Heart left ventricle (tissue), 16 donors: ENCODE measurements at regions not wholly inside any gene's neighbourhood (a gene's known extent, or its start where the extent isn't known, plus 50 kb on each side); places are given as distances from the start of the nearest gene placed in this dataset.

Experiments used
- ATAC-seq, 4 donors: fragments of 200-7000 bp; cut with Tn5 transposase; one replicate each; pipeline ENCODE4 v1.9.1; 2020 to 2022; ENCODE audit warnings: moderate library complexity in 4 of 4, mild to moderate bottlenecking in 3 of 4, moderate number of reproducible peaks in 1 of 4
- DNase-seq, 5 donors: peaks; one replicate each; pipeline ENCODE4 v3.0.0-alpha.2; 2020
- H3K27ac ChIP-seq, 12 donors: fragments of 200-600 bp; sonication (generic) in 4 of 12; one replicate each; pipeline versions ENCODE4 v1.5.0 to v1.8.0; 2016 to 2022; ENCODE audit warnings: mild to moderate bottlenecking in 2 of 12
- H3K27me3 ChIP-seq, 9 donors: fragments of 200-600 bp; sonication (generic) in 2 of 9; one replicate each; pipeline versions ENCODE4 v1.5.1 to v1.8.0; 2016 to 2022; ENCODE audit warnings: mild to moderate bottlenecking in 3 of 9
- H3K36me3 ChIP-seq, 9 donors: fragments of 200-600 bp; sonication (generic) in 2 of 9; one replicate each; pipeline versions ENCODE4 v1.5.0 to v1.8.0; 2018 to 2022; ENCODE audit warnings: mild to moderate bottlenecking in 2 of 9
- H3K4me1 ChIP-seq, 12 donors: fragments of 200-600 bp; sonication (generic) in 4 of 12; one replicate each; pipeline versions ENCODE4 v1.5.0 to v1.8.0; 2016 to 2022; ENCODE audit warnings: mild to moderate bottlenecking in 3 of 12
- H3K4me3 ChIP-seq, 12 donors: fragments of 200-600 bp; sonication (generic) in 4 of 12; one replicate each; pipeline versions ENCODE4 v1.5.0 to v1.8.0; 2017 to 2022; ENCODE audit warnings: mild to moderate bottlenecking in 9 of 12, moderate library complexity in 4 of 12
- H3K9me3 ChIP-seq, 12 donors: fragments of 200-600 bp; sonication (generic) in 4 of 12; one replicate each; pipeline versions ENCODE4 v1.5.0 to v1.8.0; 2016 to 2022; ENCODE audit warnings: mild to moderate bottlenecking in 1 of 12
- POLR2A ChIP-seq, 2 donors: fragments of 450-650 bp; IDR thresholded peaks; one replicate each; pipeline ENCODE4 v1.6.1; 2017; ENCODE audit warnings: antibody characterized with exemption in 2 of 2, mild to moderate bottlenecking in 2 of 2, moderate library complexity in 2 of 2
- WGBS, 4 donors: extraction: QIAGEN DNeasy Blood & Tissue Kit in 2 of 4; methylation state at CpG; one replicate each; pipeline versions ENCODE4 v1.1.5 to v1.1.7; 2013 to 2018; 5-methylcytosine and 5-hydroxymethylcytosine counted together
- intact Hi-C, 10 donors: fragments of 100-400 bp; cut with DNase I; formaldehyde crosslinking; loops; one replicate each; pipeline versions ENCODE4 v1.11.1 to v1.14.2; 2022
- TF ChIP-seq, protein P1 (sequence below), 12 donors: fragments of 200-600 bp; sonication (generic) in 4 of 12; IDR thresholded peaks; one replicate each; pipeline versions ENCODE4 v1.5.0 to v1.8.0; 2018 to 2022; ENCODE audit warnings: antibody characterized with exemption in 12 of 12, mild to moderate bottlenecking in 5 of 12
- donor health status: ischemic (EF 13 %, LVEDD 7.1; RV severe dilation, severe dysfunction).
- donor health status: healthy with polysubstance abuse.
- donor health status: DM: no; HTN: yes; CAD: no.
- donor health status: DM: no; HTN: no; CAD: no.
- donor health status: ischemic (EF 25% LVEDD 6.9; RV normal size, moderate dysfunction).
- donor health status: ischemic (EF 25% LVEDD 5.7; RV mildly dilated, moderate dysfunction).
- donor health status: healthy.
- donor health status: DM: yes; HTN: yes; CAD: no.
- donor health status: ischemic (EF 35%, LVEDD 5.7; RV mildly dilated, moderate dysfunction).
- donor health status: nonischemic (EF 11% LVEDD 7.7; RV severe dilation, severe dysfunction).
- donor health status: DM: yes; HTN: yes; CAD: no.
- donor health status: PGD.
- donor health status: ischemic (EF 29% LVEDD 5.4; RV normal size, mild dysfunction).
- donor health status: nonischemic (EF 23%, LVEDD 6.1; RV moderate dilation, normal function).

DNA sequence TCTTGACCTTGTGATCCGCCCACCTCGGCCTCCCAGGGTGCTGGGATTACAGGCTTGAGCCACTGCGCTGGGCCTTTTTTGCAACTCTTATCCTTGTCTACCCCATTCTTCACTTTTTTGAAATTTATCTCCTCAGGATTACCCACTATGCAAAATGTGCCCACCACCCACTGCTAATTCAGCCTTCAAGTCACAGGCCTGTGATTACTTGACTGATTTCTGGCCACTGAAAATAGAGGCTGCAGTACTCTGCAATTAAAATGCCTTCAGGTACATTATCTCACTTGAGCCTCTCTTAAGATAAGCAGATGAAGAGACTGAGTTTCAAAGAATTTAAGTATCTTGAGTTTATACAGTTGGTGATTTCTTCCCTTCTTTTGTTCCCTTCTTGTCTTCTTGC is 112.4 kb upstream of the SPATA31D4 start:
- no peak overlapping the region for H3K4me3 ChIP-seq
- intact Hi-C loops, result no loop called here
- H3K9me3 ChIP-seq, result no peaks in the 10 kb centered on the region
- 96 to 98% (median 96%) methylated on average over 3 of the region's 3 CpGs for WGBS, 4 donors
- no peaks in the 10 kb centered on the region for H3K36me3 ChIP-seq
- peaks cover 0 to 11% (median under 1%) of the 10 kb centered on the region in 12 donors for H3K4me1 ChIP-seq
- TF ChIP-seq, protein P1, sequence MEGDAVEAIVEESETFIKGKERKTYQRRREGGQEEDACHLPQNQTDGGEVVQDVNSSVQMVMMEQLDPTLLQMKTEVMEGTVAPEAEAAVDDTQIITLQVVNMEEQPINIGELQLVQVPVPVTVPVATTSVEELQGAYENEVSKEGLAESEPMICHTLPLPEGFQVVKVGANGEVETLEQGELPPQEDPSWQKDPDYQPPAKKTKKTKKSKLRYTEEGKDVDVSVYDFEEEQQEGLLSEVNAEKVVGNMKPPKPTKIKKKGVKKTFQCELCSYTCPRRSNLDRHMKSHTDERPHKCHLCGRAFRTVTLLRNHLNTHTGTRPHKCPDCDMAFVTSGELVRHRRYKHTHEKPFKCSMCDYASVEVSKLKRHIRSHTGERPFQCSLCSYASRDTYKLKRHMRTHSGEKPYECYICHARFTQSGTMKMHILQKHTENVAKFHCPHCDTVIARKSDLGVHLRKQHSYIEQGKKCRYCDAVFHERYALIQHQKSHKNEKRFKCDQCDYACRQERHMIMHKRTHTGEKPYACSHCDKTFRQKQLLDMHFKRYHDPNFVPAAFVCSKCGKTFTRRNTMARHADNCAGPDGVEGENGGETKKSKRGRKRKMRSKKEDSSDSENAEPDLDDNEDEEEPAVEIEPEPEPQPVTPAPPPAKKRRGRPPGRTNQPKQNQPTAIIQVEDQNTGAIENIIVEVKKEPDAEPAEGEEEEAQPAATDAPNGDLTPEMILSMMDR (IDR thresholded peaks at IDR 0.05), result no peak
- no peak for TF ChIP-seq POLR2A (IDR thresholded peaks at IDR 0.05)
- no peak for DNase-seq
- no peak overlapping the region for H3K27ac ChIP-seq
- no peaks in the 10 kb centered on the region for H3K27me3 ChIP-seq
- no peak for ATAC-seq

DNA sequence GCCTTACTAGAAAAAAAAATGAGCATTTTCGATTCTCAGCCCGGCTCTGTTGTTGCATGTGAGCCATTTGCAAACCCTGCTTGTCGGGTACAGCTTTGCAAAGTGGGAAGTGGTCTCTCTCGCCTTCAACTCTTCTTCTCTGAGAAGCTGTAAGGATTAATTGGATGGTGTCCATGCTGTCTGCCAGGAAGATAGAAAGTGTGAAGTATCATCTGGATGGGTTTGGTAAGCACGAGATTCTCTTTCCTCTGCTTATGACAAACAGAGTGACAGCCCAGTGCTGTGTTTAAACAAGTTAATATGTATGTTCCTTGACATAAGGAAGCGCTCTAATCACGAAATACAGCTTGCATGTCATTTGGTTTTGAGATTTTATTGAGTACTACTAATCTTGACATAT is 109.1 kb upstream of the SPATA31D4 start:
- H3K4me3 ChIP-seq, result no peak overlapping the region
- intact Hi-C loops, result no loop called here
- H3K27me3 ChIP-seq, result peaks cover 0 to 3% (median 0%) of the 10 kb centered on the region in 9 donors
- H3K9me3 ChIP-seq, result no peaks in the 10 kb centered on the region
- DNase-seq, result no peak
- 79 to 84% (median 82%) methylated on average over 7 of the region's 7 CpGs for WGBS, 4 donors
- TF ChIP-seq POLR2A (IDR thresholded peaks at IDR 0.05), result no peak
- TF ChIP-seq, protein P1 (IDR thresholded peaks at IDR 0.05), result no peak
- H3K27ac ChIP-seq, result no peak overlapping the region
- H3K4me1 ChIP-seq, result peaks cover 0 to 15% (median 2%) of the 10 kb centered on the region in 12 donors
- no peak for ATAC-seq
- H3K36me3 ChIP-seq, result no peaks in the 10 kb centered on the region

DNA sequence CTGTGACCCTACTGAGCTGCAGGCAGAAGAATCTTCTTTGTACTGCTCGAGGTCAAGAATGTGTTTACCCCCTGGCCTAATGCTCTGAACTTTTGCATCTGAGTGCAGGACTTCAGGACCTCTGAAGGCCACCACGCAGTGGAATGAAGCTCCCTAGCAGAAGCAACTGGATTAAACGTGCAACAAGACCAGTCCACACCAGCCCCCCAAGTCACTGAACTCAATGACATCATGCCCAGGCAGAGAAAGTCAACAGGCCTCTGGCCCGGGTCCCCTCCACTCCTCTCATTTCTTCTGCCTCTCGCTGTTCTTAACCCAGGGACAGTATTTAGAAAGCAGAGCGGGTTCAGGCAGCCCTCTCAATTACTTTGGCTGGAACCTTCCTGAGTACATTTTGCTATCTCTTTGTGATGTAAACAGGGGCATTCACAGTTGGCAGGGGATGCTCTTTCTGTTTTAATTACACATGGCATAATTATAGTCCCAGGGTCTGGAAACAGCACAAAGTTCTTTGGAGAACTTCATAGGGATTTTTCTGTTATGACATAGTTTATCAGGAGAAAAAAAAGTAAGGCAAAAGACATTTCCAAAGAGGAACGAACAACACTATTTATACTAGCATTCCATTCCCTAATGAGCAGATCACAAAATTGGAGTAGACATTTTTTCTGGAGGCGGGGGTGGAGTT is 108.2 kb upstream of the SPATA31D4 start:
- Histone ChIP-seq H3K9me3 (no peaks in the 10 kb centered on the region), H3K27ac (peak overlapping the region in 1 of 12 donors; percentile 27), H3K36me3 (no peaks in the 10 kb centered on the region), H3K4me3 (no peak overlapping the region), H3K27me3 (peaks cover 0 to 3% (median 0%) of the 10 kb centered on the region in 9 donors), H3K4me1 (peaks cover 0 to 7% (median 0%) of the 10 kb centered on the region in 12 donors)
- intact Hi-C loops, result loop anchor here in 3 of 10 donors (10.0 kb wide), 1 partner anchor 125 kb away; no protein-coding TSS in a partner anchor
- WGBS, 4 donors, result 58 to 67% (median 62%) methylated on average over 8 of the region's 8 CpGs
- ATAC-seq, result peak in 1 of 4 donors; percentile 20
- no peak for TF ChIP-seq POLR2A (IDR thresholded peaks at IDR 0.05)
- TF ChIP-seq, protein P1 (IDR thresholded peaks at IDR 0.05), result no peak
- no peak for DNase-seq

DNA sequence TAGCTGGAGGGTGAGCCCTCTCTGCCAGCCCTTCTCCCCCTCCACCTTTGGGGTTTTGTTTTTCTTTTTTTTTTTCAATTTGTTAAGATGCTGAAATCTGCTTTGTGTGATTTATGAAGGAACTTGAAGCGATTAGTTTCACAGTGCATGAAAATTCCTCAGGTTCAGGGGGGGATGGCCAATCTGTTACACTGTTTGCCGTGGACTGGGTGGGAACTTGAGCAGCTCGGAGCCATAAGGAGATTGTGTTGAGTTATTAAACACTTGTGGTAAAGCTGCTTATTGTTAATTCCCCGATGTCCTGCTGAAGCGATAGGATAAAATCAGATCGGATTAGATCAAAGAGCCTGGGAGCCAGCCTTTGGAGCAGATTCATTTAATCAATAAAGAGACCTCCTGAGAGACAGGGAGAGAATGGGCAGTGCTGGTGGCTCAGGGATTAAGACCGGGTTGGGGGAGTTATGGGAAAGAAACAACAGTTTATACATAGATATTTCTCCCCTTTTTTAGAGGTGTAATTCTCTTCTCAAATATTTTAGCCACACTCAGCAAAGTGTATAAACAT is 105.8 kb upstream of the SPATA31D4 start:
- intact Hi-C loops, result loop anchor here in 3 of 10 donors (10.0 kb wide), 1 partner anchor 128 kb away; no protein-coding TSS in a partner anchor
- TF ChIP-seq, protein P1 (IDR thresholded peaks at IDR 0.05), result no peak
- no peak for TF ChIP-seq POLR2A (IDR thresholded peaks at IDR 0.05)
- Histone ChIP-seq H3K27me3 (peaks cover 0 to 3% (median 0%) of the 10 kb centered on the region in 9 donors), H3K9me3 (no peaks in the 10 kb centered on the region), H3K4me1 (peaks cover 0 to 18% (median 4%) of the 10 kb centered on the region in 12 donors), H3K36me3 (no peaks in the 10 kb centered on the region), H3K27ac (no peak overlapping the region), H3K4me3 (no peak overlapping the region)
- DNase-seq, result no peak
- no peak for ATAC-seq
- 90 to 96% (median 93%) methylated on average over 7 of the region's 7 CpGs for WGBS, 4 donors
